MM.1S (cell line): ENCODE measurements at regions not wholly inside any gene's neighbourhood (a gene's known extent, or its start where the extent isn't known, plus 50 kb on each side); places are given as distances from the start of the nearest gene placed in this dataset.

Source experiments
- DNase-seq: peaks from one replicate; pipeline ENCODE4 v3.0.0-alpha.2; 2015
- H2AFZ ChIP-seq: fragments of 300-600 bp; sonication (generic); 2 replicates; pipeline ENCODE4 v1.6.0; 2016; ENCODE audit warnings: antibody characterized with exemption, low read length
- H3F3A ChIP-seq: fragments of 300-600 bp; sonication (generic); 2 replicates; pipeline ENCODE4 v1.6.1; 2016; ENCODE audit warnings: mild to moderate bottlenecking, antibody characterized with exemption, low read length, moderate library complexity, mixed read lengths; ENCODE audit not compliant: insufficient read depth
- H3K27ac ChIP-seq: fragments of 300-600 bp; sonication (generic); 2 replicates; pipeline ENCODE4 v1.5.1; 2016; ENCODE audit warnings: mild to moderate bottlenecking, low read length
- H3K27me3 ChIP-seq: fragments of 300-600 bp; sonication (generic); replicated peaks from 2 replicates; pipeline ENCODE4 v1.6.0; 2016; ENCODE audit warnings: low read length; ENCODE audit not compliant: insufficient read depth
- H3K36me3 ChIP-seq: fragments of 300-600 bp; sonication (generic); replicated peaks from 2 replicates; pipeline ENCODE4 v1.6.1; 2016; ENCODE audit warnings: mild to moderate bottlenecking, low read length, mixed read lengths; ENCODE audit not compliant: insufficient read depth
- H3K4me1 ChIP-seq: fragments of 300-600 bp; sonication (generic); 2 replicates; pipeline ENCODE4 v1.6.1; 2016; ENCODE audit warnings: low read length, mixed read lengths
- H3K4me2 ChIP-seq: fragments of 300-600 bp; sonication (generic); 2 replicates; pipeline ENCODE4 v1.6.0; 2016; ENCODE audit warnings: low read depth, low read length
- H3K4me3 ChIP-seq: fragments of 300-600 bp; sonication (generic); 2 replicates; pipeline ENCODE4 v1.5.1; 2016; ENCODE audit warnings: low read length, mixed read lengths
- H3K79me2 ChIP-seq: fragments of 300-600 bp; sonication (generic); 2 replicates; pipeline ENCODE4 v1.6.1; 2016; ENCODE audit warnings: mixed run types, low read length, mixed read lengths
- H3K9ac ChIP-seq: fragments of 300-600 bp; sonication (generic); 2 replicates; pipeline ENCODE4 v1.6.1; 2016; ENCODE audit warnings: low read length, mixed read lengths
- H3K9me2 ChIP-seq: fragments of 300-600 bp; sonication (generic); replicated peaks from 2 replicates; pipeline ENCODE4 v1.6.1; 2016; ENCODE audit warnings: mild to moderate bottlenecking, low read length, mixed read lengths; ENCODE audit not compliant: insufficient read depth
- H3K9me3 ChIP-seq: fragments of 300-600 bp; sonication (generic); replicated peaks from 2 replicates; pipeline ENCODE4 v1.6.1; 2016; ENCODE audit warnings: mild to moderate bottlenecking, low read length, mixed read lengths; ENCODE audit not compliant: insufficient read depth
- H4K20me1 ChIP-seq: fragments of 300-600 bp; sonication (generic); 2 replicates; pipeline ENCODE4 v1.6.1; 2016; ENCODE audit warnings: mild to moderate bottlenecking, low read length, moderate library complexity, mixed read lengths; ENCODE audit not compliant: insufficient read depth
- CTCF ChIP-seq: fragments of 300-600 bp; sonication (generic); IDR thresholded peaks from 2 replicates; pipeline ENCODE4 v1.5.1; 2016; ENCODE audit warnings: antibody characterized with exemption, low read length, mixed read lengths
- EZH2 ChIP-seq: fragments of 300-600 bp; sonication (generic); optimal IDR thresholded peaks from 2 replicates; pipeline ENCODE3; 2017; ENCODE audit warnings: low read depth, mild to moderate bottlenecking, antibody characterized with exemption, low read length, mixed read lengths
- EZH2phosphoT487 ChIP-seq: fragments of 300-600 bp; sonication (generic); IDR thresholded peaks from 2 replicates; pipeline ENCODE4 v1.6.1; 2018; ENCODE audit warnings: antibody characterized with exemption, low read length

- Histone ChIP-seq H3K4me2 (no peak overlapping the region), H3K79me2 (no peaks in the 10 kb centered on the region), H3K9me2 (no peaks in the 10 kb centered on the region), H3F3A (no peaks in the 10 kb centered on the region), H3K4me3 (no peak overlapping the region), H3K36me3 (no peaks in the 10 kb centered on the region), H3K4me1 (no peaks in the 10 kb centered on the region), H3K27ac (no peak overlapping the region), H3K9me3 (no peaks in the 10 kb centered on the region), H2AFZ (no peak overlapping the region), H4K20me1 (no peaks in the 10 kb centered on the region), H3K9ac (no peak overlapping the region), H3K27me3 (no peaks in the 10 kb centered on the region)
- no peak for DNase-seq
- TF ChIP-seq EZH2 = no peak
- no peak for TF ChIP-seq CTCF
- TF ChIP-seq EZH2phosphoT487 = no peak
Observed at GRCh38 chr1:170332801-170333200, 187.0 kb downstream of the NTMT2 start.

GRCh38 chr1:170337413-170337994 is 191.7 kb downstream of the NTMT2 start:
- Histone ChIP-seq H3K9me2 (no peaks in the 10 kb centered on the region), H3K79me2 (no peaks in the 10 kb centered on the region), H2AFZ (no peak overlapping the region), H3K4me1 (no peaks in the 10 kb centered on the region), H3K9me3 (no peaks in the 10 kb centered on the region; the same call in 1 of the 2 replicates), H3K4me3 (no peak overlapping the region), H3K9ac (no peak overlapping the region), H4K20me1 (no peaks in the 10 kb centered on the region), H3K4me2 (no peak overlapping the region), H3F3A (no peaks in the 10 kb centered on the region), H3K36me3 (no peaks in the 10 kb centered on the region), H3K27me3 (no peaks in the 10 kb centered on the region), H3K27ac (no peak overlapping the region)
- DNase-seq = no peak
- TF ChIP-seq EZH2phosphoT487 = no peak
- TF ChIP-seq CTCF = no peak
- TF ChIP-seq EZH2 = no peak

GRCh38 chr1:170339534-170339933 is 192.4 kb upstream of the GORAB start:
- Histone ChIP-seq H3K79me2 (no peaks in the 10 kb centered on the region), H3K9me2 (no peaks in the 10 kb centered on the region), H4K20me1 (no peaks in the 10 kb centered on the region), H3K9ac (no peak overlapping the region), H3F3A (no peaks in the 10 kb centered on the region), H3K4me2 (no peak overlapping the region), H3K27me3 (no peaks in the 10 kb centered on the region), H3K4me3 (no peak overlapping the region), H3K4me1 (no peaks in the 10 kb centered on the region), H3K9me3 (no peaks in the 10 kb centered on the region; the same call in 1 of the 2 replicates), H3K36me3 (no peaks in the 10 kb centered on the region), H2AFZ (no peak overlapping the region), H3K27ac (no peak overlapping the region)
- DNase-seq = no peak
- TF ChIP-seq EZH2phosphoT487 (no peak), EZH2 (no peak), CTCF (no peak)
